Nephron progenitor cell (in vitro differentiated cells): ENCODE measurements at regions not wholly inside any gene's neighbourhood (a gene's known extent, or its start where the extent isn't known, plus 50 kb on each side); places are given as distances from the start of the nearest gene placed in this dataset.
"Not testable (repeated sequence)": the region's sequence is repeated elsewhere in the genome, so short reads cannot be mapped to it uniquely, and the experiment has no call there.

Experiments used
- DNase-seq: peaks from one replicate; pipeline ENCODE4 v3.0.0; 2021
- H3K27ac Mint-ChIP-seq: 2 replicates; pipeline ENCODE4 v1.8.0; 2021; ENCODE audit warnings: mild to moderate bottlenecking, moderate library complexity, mixed read lengths
- H3K27me3 Mint-ChIP-seq: 2 replicates; pipeline ENCODE4 v1.8.0; 2021; ENCODE audit warnings: mild to moderate bottlenecking, low read depth, mixed read lengths; ENCODE audit not compliant: poor library complexity
- H3K36me3 Mint-ChIP-seq: 2 replicates; pipeline ENCODE4 v1.8.0; 2021; ENCODE audit warnings: low read depth, mixed read lengths
- H3K4me1 Mint-ChIP-seq: 2 replicates; pipeline ENCODE4 v1.8.0; 2021; ENCODE audit warnings: mixed read lengths
- H3K4me3 Mint-ChIP-seq: 2 replicates; pipeline ENCODE4 v1.8.0; 2021; ENCODE audit warnings: mild to moderate bottlenecking, moderate library complexity, mixed read lengths
- H3K9me3 Mint-ChIP-seq: 2 replicates; pipeline ENCODE4 v1.8.0; 2021; ENCODE audit warnings: mild to moderate bottlenecking, moderate library complexity, mixed read lengths
- TF ChIP-seq, protein P1 (sequence below): fragments of 200-600 bp; sonication (generic); IDR thresholded peaks from 2 replicates; pipeline ENCODE4 v1.5.0; 2021; ENCODE audit warnings: antibody characterized with exemption

- Mint-ChIP-seq H3K4me3 (no peak overlapping the region), H3K36me3 (no peaks in the 10 kb centered on the region), H3K27me3 (peaks cover 14% of the 10 kb centered on the region), H3K27ac (no peak overlapping the region), H3K9me3 (no peaks in the 10 kb centered on the region), H3K4me1 (peaks cover 5% of the 10 kb centered on the region)
- TF ChIP-seq, protein P1, sequence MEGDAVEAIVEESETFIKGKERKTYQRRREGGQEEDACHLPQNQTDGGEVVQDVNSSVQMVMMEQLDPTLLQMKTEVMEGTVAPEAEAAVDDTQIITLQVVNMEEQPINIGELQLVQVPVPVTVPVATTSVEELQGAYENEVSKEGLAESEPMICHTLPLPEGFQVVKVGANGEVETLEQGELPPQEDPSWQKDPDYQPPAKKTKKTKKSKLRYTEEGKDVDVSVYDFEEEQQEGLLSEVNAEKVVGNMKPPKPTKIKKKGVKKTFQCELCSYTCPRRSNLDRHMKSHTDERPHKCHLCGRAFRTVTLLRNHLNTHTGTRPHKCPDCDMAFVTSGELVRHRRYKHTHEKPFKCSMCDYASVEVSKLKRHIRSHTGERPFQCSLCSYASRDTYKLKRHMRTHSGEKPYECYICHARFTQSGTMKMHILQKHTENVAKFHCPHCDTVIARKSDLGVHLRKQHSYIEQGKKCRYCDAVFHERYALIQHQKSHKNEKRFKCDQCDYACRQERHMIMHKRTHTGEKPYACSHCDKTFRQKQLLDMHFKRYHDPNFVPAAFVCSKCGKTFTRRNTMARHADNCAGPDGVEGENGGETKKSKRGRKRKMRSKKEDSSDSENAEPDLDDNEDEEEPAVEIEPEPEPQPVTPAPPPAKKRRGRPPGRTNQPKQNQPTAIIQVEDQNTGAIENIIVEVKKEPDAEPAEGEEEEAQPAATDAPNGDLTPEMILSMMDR, result no peak
- no peak for DNase-seq
Observed at GRCh38 chr10:2572611-2573010, 494.7 kb upstream of the PFKP start.

DNA sequence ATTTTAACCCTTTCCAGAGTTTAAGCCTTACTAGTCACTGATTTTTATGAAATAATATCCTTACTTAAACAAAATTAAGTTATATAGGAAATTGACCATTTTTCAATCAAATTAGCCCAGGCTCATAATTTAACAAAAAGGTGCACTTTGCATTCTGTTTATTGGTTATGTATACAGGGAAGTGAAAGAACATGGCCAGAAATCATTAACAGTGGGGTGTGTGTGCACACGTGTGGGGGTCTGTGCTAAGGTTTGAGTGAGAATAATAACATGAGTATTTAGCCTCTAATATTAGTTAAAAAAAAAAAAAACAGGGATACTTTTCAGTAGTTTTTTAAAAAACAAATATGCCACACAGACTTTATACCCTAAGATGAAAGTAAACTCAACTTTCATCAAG, 510.5 kb upstream of the PFKP start:
- Mint-ChIP-seq H3K9me3 (no peaks in the 10 kb centered on the region), H3K27me3 (no peaks in the 10 kb centered on the region), H3K36me3 (no peaks in the 10 kb centered on the region), H3K4me3 (no peak overlapping the region), H3K27ac (no peak overlapping the region), H3K4me1 (no peaks in the 10 kb centered on the region)
- TF ChIP-seq, protein P1, result no peak
- no peak for DNase-seq

DNA sequence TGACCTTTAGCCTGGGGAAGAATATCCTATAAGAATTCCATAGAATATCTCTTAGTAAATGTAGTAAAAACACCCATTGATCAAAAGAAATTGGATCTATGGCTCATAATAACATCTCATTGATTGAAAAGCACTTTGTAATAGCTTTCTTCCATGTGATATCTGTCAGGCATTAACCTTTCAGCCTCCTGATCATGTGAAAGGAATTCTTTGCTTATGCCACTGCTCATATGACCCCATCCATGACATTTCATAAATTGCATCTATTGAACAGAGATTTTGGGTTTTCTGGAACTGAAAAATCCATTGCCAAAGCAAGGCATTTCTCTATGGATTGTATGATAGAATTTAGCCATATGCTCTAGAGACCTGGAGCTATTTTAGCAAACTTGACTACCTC, 519.3 kb upstream of the PFKP start:
- DNase-seq, result no peak
- Mint-ChIP-seq H3K27me3 (peaks cover 3% of the 10 kb centered on the region), H3K4me1 (no peaks in the 10 kb centered on the region), H3K27ac (no peak overlapping the region), H3K4me3 (no peak overlapping the region), H3K36me3 (no peaks in the 10 kb centered on the region), H3K9me3 (no peaks in the 10 kb centered on the region)
- TF ChIP-seq, protein P1, result no peak

- no peak for DNase-seq
- Mint-ChIP-seq H3K27ac (no peak overlapping the region), H3K4me3 (no peak overlapping the region), H3K4me1 (no peaks in the 10 kb centered on the region), H3K9me3 (no peaks in the 10 kb centered on the region), H3K27me3 (peaks cover 3% of the 10 kb centered on the region), H3K36me3 (no peaks in the 10 kb centered on the region)
- TF ChIP-seq, protein P1, result no peak
Observed at GRCh38 chr10:2547606-2548005, 519.7 kb upstream of the PFKP start.

DNA sequence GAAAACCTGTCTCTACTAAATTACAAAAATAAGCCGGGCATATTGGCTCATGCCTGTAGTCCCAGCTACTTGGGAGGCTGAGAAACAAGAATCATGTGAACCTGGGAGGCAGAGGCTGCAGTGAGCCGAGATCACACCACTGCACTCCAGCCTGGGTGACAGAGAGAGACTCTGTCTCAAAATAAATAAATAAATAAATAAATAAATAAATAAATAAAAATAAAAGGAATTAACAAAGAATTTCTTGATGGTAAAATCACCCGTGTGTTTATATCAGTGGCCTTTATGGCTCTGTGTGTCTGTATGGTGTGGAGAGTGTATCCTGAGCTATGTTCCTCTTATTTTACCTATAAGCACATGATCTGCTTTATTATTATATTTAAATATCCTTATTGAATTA, 520.5 kb upstream of the PFKP start:
- not testable (repeated sequence) for H3K4me3 Mint-ChIP-seq, H3K27me3 Mint-ChIP-seq, H3K9me3 Mint-ChIP-seq, H3K27ac Mint-ChIP-seq, DNase-seq, H3K4me1 Mint-ChIP-seq, H3K36me3 Mint-ChIP-seq

DNA sequence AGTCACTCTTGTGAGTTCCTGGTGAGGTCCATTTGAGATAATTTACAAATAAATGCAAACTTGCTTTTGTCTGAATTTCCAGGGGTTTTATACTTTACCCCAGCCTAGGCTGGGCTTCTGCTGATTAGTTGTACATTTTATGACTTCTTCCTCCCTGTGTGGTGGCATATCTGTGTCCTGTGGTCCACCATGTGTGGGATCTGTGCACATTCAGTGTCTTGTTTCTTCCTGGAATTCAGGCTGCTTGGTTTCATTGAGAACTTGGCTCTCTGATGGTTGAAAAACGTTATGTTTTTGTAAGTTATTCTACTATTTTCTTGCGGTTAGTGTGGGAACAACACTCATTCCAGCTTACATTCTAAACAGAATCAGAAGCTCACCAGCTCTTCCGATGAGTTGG, 523.4 kb upstream of the PFKP start:
- Mint-ChIP-seq H3K27me3 (peaks cover 3% of the 10 kb centered on the region), H3K4me3 (no peak overlapping the region), H3K27ac (no peak overlapping the region), H3K9me3 (no peaks in the 10 kb centered on the region), H3K36me3 (no peaks in the 10 kb centered on the region), H3K4me1 (peaks cover 6% of the 10 kb centered on the region)
- TF ChIP-seq, protein P1, result no peak
- no peak for DNase-seq
